ENCODE measurements at regions not wholly inside any gene's neighbourhood (a gene's known extent, or its start where the extent isn't known, plus 50 kb on each side); places are given as distances from the start of the nearest gene placed in this dataset.

DNA sequence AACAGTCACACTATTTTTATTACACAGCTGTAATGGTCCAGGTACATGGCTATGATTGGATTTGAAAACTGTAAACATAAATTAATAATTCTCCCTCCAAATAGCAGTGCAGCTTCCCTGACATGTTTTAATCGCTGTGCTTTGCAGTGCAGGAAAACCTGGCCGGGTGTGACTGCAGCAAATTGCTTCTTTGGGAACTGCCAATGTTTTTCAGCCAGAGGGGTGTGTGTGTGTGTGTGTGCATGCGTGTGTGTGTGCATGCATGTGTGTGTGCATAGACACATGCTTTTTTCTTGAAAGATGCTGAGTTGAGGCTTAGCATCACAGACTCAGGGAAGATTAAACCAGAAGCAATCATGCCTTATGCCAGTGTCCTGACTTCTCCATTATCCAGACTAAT, 231.2 kb downstream of the PRDM2 start:
- H3K79me2 ChIP-seq (ENCODE audit: control insufficient read depth, insufficient read depth, low read length) = no peaks in the 10 kb centered on the region
- DNase-seq (ENCODE audit: low read depth, low spot score) (no peak), FAIRE-seq (no peak)
- dilution Hi-C loops (cut with MboI; ENCODE audit: extremely low pct_ligation_motif_present, low sequenced_read_pairs) = no loop called here
- no peaks in the 10 kb centered on the region for H3K4me1 ChIP-seq (ENCODE audit: control insufficient read depth, extremely low read depth, insufficient read depth, low read length)
- TF ChIP-seq EZH2 (IDR thresholded peaks at IDR 0.05; ENCODE audit: low read length) (no peak), CTCF (optimal IDR thresholded peaks at IDR 0.05 in 1 of 3, IDR thresholded peaks at IDR 0.05 in 1 of 3, conservative IDR thresholded peaks at IDR 0.05 in 1 of 3; ENCODE audit: extremely low read depth in 1 of 3, insufficient read depth in 2 of 3, low read length in 3 of 3) (no peak)
- H3K9me3 ChIP-seq (ENCODE audit: control insufficient read depth, low read depth, low read length) = no peaks in the 10 kb centered on the region
- H3K27me3 ChIP-seq (ENCODE audit: control insufficient read depth, extremely low read depth, insufficient read depth, low read length) = no peaks in the 10 kb centered on the region
- H3K36me3 ChIP-seq (ENCODE audit: control insufficient read depth in 2 of 2, extremely low read depth in 1 of 2, insufficient read depth in 2 of 2, low read length in 2 of 2) = no peaks in the 10 kb centered on the region
- H3K4me2 ChIP-seq (ENCODE audit: control insufficient read depth, extremely low read depth, insufficient read depth, low read depth, low read length) = no peak overlapping the region
- H3K9ac ChIP-seq (ENCODE audit: control insufficient read depth, extremely low read depth, insufficient read depth, low read length) = no peak overlapping the region
- no peak overlapping the region for H3K27ac ChIP-seq (ENCODE audit: control insufficient read depth, insufficient read depth, low read length)
- H2AFZ ChIP-seq (ENCODE audit: control insufficient read depth, low read length) = no peak overlapping the region
- no peaks in the 10 kb centered on the region for H3K9me1 ChIP-seq (ENCODE audit: control insufficient read depth, extremely low read depth, insufficient read depth, low read length)
- H3K4me3 ChIP-seq (ENCODE audit: control insufficient read depth in 2 of 3, extremely low read depth in 1 of 3, insufficient read depth in 2 of 3, low read depth in 1 of 3, low read length in 3 of 3) = no peak overlapping the region
- no peaks in the 10 kb centered on the region for H4K20me1 ChIP-seq (ENCODE audit: control insufficient read depth, extremely low read depth, insufficient read depth, low read length)

GRCh38 chr1:13935336-13935735, 235.3 kb downstream of the PRDM2 start:
- Histone ChIP-seq H3K27ac (ENCODE audit: control insufficient read depth, insufficient read depth, low read length) (no peak overlapping the region), H3K9me3 (ENCODE audit: control insufficient read depth, low read depth, low read length) (no peaks in the 10 kb centered on the region), H3K36me3 (ENCODE audit: control insufficient read depth in 2 of 2, extremely low read depth in 1 of 2, insufficient read depth in 2 of 2, low read length in 2 of 2) (no peaks in the 10 kb centered on the region), H3K27me3 (ENCODE audit: control insufficient read depth, extremely low read depth, insufficient read depth, low read length) (no peaks in the 10 kb centered on the region), H3K9me1 (ENCODE audit: control insufficient read depth, extremely low read depth, insufficient read depth, low read length) (no peaks in the 10 kb centered on the region), H2AFZ (ENCODE audit: control insufficient read depth, low read length) (no peak overlapping the region), H3K4me3 (ENCODE audit: control insufficient read depth in 2 of 3, extremely low read depth in 1 of 3, insufficient read depth in 2 of 3, low read depth in 1 of 3, low read length in 3 of 3) (no peak overlapping the region), H4K20me1 (ENCODE audit: control insufficient read depth, extremely low read depth, insufficient read depth, low read length) (no peaks in the 10 kb centered on the region), H3K4me1 (ENCODE audit: control insufficient read depth, extremely low read depth, insufficient read depth, low read length) (no peaks in the 10 kb centered on the region), H3K9ac (ENCODE audit: control insufficient read depth, extremely low read depth, insufficient read depth, low read length) (no peak overlapping the region), H3K4me2 (ENCODE audit: control insufficient read depth, extremely low read depth, insufficient read depth, low read depth, low read length) (no peak overlapping the region), H3K79me2 (ENCODE audit: control insufficient read depth, insufficient read depth, low read length) (no peaks in the 10 kb centered on the region)
- TF ChIP-seq EZH2 (IDR thresholded peaks at IDR 0.05; ENCODE audit: low read length) (no peak), CTCF (optimal IDR thresholded peaks at IDR 0.05 in 1 of 3, IDR thresholded peaks at IDR 0.05 in 1 of 3, conservative IDR thresholded peaks at IDR 0.05 in 1 of 3; ENCODE audit: extremely low read depth in 1 of 3, insufficient read depth in 2 of 3, low read length in 3 of 3) (no peak)
- DNase-seq (ENCODE audit: low read depth, low spot score) (no peak), FAIRE-seq (no peak)
- dilution Hi-C loops (cut with MboI; ENCODE audit: extremely low pct_ligation_motif_present, low sequenced_read_pairs) = no loop called here
